ENCODE measurements at regions not wholly inside any gene's neighbourhood (a gene's known extent, or its start where the extent isn't known, plus 50 kb on each side); places are given as distances from the start of the nearest gene placed in this dataset.
"Not testable (repeated sequence)": the region's sequence is repeated elsewhere in the genome, so short reads cannot be mapped to it uniquely, and the experiment has no call there.

DNA sequence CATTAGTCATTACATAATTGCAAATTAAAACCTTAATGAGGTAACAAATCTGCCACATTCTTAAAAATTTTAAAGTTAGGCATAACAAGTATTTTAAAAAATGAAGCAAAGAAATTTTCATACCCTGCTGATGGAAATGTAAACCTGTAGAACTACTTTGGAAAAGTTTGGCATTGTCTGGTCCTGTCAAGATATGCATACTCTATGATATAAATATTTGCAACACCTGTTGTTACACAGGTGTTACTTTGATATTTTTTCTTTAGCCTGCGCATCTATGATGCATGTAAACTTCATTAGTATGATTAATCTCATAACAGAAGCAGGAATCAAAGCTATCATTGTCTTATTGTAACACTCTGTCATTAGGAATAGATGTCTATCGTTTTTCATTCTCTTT is 634.3 kb downstream of the TRIB2 start:
- ATAC-seq = no peak
- Mint-ChIP-seq H3K27me3 (no peaks in the 10 kb centered on the region), H3K4me1 (no peaks in the 10 kb centered on the region)

DNA sequence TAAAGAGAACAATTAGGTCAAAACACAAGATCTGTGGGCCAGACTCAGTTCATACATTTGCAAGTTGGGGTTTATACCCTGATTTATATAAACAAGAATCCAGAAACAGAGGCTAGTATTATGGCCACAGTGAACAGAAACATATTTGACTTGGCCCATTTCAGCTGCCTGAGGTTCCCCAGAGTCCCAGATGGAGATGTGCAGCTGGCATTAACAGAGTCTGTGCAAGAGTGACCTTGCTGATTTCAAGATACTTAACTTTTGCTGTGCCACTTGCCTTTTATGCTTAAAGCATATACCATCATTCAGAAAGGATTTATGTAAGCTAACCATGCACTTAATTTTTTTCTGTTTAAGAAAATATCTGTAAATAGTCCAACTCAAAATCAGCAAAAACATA is 636.3 kb downstream of the TRIB2 start:
- H3K4me3 Mint-ChIP-seq = no peak overlapping the region
- no peaks in the 10 kb centered on the region for H3K9me3 Mint-ChIP-seq
- no peaks in the 10 kb centered on the region for H3K4me1 Mint-ChIP-seq
- ATAC-seq = no peak
- H3K27ac Mint-ChIP-seq = no peak overlapping the region
- no peaks in the 10 kb centered on the region for H3K36me3 Mint-ChIP-seq
- H3K27me3 Mint-ChIP-seq = no peaks in the 10 kb centered on the region

More for the DNA sequence above, 634.3 kb downstream of the TRIB2 start:
- Mint-ChIP-seq H3K36me3 (no peaks in the 10 kb centered on the region), H3K4me3 (no peak overlapping the region), H3K9me3 (no peaks in the 10 kb centered on the region), H3K27ac (no peak overlapping the region)

DNA sequence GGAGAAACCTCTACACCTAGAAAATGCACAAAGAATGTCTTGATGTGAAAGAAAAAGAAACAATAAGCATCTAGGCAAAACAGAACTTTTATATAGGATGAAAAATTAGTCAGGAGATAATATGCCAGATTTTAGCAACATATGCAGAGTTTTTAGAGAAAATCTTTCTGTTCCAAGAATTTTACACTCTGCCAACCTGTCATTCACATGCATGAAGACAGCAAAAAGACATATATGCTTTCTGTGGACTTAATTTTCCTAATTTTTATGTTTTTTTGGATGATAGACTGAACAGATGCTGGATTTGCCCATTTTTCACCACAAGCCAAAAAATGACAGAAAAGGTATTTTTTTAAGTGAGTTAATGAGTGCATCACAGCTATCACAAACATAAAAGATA is 637.3 kb downstream of the TRIB2 start:
- ATAC-seq = no peak
- Mint-ChIP-seq H3K27me3 (no peaks in the 10 kb centered on the region), H3K4me1 (no peaks in the 10 kb centered on the region), H3K27ac (no peak overlapping the region), H3K36me3 (no peaks in the 10 kb centered on the region), H3K9me3 (no peaks in the 10 kb centered on the region), H3K4me3 (no peak overlapping the region)

DNA sequence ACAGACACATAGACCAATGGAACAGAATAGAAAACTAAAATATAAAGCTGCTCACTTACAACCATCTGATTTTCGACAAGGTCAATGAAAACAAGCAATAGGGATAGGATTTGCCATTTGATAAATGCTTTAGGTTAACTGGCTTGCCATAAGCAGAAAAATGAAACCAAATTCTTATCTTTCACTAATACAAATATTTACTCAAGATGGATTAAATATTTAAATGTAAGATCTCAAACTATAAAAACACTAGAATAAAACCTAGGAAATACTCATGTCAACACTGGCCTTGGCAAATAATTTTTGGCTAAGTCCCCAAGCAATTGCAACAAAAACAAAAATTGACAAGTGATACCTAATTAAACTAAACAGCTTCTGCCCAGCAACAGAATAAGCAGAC is 665.2 kb downstream of the TRIB2 start:
- ATAC-seq, H3K27ac Mint-ChIP-seq: not testable (repeated sequence)

DNA sequence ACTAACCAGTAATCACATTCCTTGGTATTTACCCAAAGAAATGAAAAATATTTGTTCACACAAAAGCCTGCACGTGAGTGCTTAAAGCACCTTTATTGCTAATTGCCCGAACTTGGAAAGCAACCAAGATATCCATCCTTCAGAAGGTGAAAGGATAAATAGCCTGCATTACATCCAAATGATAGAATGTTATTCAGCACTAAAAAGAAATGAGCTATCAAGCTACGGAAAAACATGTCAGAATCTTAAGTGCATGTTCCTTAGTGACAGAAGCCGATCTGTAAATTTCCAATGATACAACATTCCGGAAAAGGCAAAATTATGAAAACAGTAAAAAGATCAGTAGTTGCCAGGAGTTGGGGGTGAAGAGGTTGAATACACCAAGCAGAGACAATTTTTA is 672.4 kb downstream of the TRIB2 start:
- H3K27ac Mint-ChIP-seq, H3K27me3 Mint-ChIP-seq, H3K9me3 Mint-ChIP-seq, H3K36me3 Mint-ChIP-seq, H3K4me3 Mint-ChIP-seq, ATAC-seq, H3K4me1 Mint-ChIP-seq: not testable (repeated sequence)

More for the DNA sequence above, 665.2 kb downstream of the TRIB2 start:
- not testable (repeated sequence) for H3K27me3 Mint-ChIP-seq, H3K4me3 Mint-ChIP-seq, H3K36me3 Mint-ChIP-seq, H3K4me1 Mint-ChIP-seq, H3K9me3 Mint-ChIP-seq

DNA sequence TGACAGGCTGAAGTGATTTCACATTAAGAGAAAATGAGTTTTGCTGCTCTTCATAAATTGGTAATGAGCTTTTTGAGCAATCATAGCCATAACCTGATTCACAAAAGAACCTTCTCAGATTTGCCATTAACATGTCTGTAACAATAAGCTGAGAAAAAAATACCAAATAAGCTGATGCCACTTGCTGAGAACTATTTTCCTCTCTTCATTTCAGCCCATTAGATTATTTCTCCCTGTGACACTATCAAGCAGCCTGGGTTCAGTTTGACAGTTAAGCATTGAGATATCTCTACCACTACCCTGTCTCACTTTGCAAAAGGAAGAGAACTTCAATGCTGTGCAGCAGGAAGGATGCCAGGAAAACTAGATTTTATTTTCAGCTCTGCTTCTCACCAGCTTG is 673.9 kb downstream of the TRIB2 start:
- no peak for ATAC-seq
- no peaks in the 10 kb centered on the region for H3K9me3 Mint-ChIP-seq
- H3K36me3 Mint-ChIP-seq = no peaks in the 10 kb centered on the region
- no peaks in the 10 kb centered on the region for H3K4me1 Mint-ChIP-seq
- no peaks in the 10 kb centered on the region for H3K27me3 Mint-ChIP-seq
- H3K4me3 Mint-ChIP-seq = no peak overlapping the region
- H3K27ac Mint-ChIP-seq = no peak overlapping the region

DNA sequence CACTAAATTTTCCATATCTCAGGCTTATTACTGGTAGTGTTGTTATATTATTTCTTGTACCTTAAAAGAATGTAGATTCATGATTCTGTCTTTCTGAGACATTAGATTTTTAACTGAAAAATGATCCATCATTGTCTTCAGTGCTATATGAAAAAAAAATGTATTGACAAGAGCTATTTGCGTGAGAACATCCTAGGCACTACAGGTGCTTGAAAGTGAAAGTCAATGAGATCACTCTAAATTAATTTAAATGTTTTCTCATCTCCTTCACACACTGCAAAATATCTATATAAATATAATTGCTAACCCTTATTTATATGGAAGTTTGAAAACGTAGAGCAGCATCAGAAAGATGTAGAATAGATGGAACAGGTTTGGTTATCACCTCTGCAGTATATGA is 684.6 kb downstream of the TRIB2 start:
- Mint-ChIP-seq H3K4me1 (no peaks in the 10 kb centered on the region), H3K9me3 (peaks cover 17% of the 10 kb centered on the region), H3K36me3 (no peaks in the 10 kb centered on the region), H3K27me3 (no peaks in the 10 kb centered on the region), H3K4me3 (no peak overlapping the region), H3K27ac (no peak overlapping the region)
- no peak for ATAC-seq

DNA sequence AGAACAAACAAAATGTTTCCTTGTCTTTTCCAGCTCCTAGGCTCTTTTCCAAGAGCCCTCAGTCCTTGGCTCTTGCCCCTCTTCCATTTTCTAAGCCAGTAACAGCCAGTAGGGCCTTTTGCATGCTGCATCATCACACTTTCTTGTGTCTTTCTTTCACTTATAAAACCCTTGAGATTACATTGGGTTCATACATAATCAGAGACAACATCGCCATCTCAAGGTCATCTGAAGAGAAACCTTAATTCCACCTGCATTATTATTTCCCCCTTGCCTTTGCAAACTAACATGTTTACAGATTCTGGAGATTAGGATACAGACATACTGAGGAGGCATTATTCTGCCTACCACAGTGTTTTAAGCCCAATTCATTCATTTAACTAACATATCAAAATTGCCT is 697.3 kb downstream of the TRIB2 start:
- H3K27ac Mint-ChIP-seq = no peak overlapping the region
- H3K9me3 Mint-ChIP-seq = peaks cover 13% of the 10 kb centered on the region
- H3K4me3 Mint-ChIP-seq = no peak overlapping the region
- H3K4me1 Mint-ChIP-seq = no peaks in the 10 kb centered on the region
- no peaks in the 10 kb centered on the region for H3K36me3 Mint-ChIP-seq
- H3K27me3 Mint-ChIP-seq = no peaks in the 10 kb centered on the region
- ATAC-seq = no peak

DNA sequence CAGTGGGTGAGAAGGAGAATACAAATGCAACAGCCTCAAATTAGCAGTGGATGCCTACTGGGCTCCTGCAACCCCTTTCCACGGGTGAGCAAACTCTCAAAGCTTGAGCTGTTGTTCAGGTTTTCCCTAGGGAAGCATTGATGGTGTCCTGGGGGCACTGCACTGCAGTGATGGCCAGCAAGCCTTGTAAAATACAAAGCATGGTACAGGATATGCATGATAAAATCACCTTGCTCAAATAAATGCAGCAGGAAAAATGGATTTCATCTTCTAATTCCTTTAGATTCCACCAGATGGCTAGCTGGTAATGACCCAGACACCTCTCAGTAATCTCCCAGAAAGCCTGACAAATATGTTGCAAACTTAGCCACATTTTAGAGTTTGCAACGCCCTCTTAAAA is 698.2 kb downstream of the TRIB2 start:
- Mint-ChIP-seq H3K9me3 (peaks cover 13% of the 10 kb centered on the region), H3K4me1 (no peaks in the 10 kb centered on the region), H3K36me3 (no peaks in the 10 kb centered on the region), H3K27ac (no peak overlapping the region), H3K27me3 (no peaks in the 10 kb centered on the region), H3K4me3 (no peak overlapping the region)
- no peak for ATAC-seq

DNA sequence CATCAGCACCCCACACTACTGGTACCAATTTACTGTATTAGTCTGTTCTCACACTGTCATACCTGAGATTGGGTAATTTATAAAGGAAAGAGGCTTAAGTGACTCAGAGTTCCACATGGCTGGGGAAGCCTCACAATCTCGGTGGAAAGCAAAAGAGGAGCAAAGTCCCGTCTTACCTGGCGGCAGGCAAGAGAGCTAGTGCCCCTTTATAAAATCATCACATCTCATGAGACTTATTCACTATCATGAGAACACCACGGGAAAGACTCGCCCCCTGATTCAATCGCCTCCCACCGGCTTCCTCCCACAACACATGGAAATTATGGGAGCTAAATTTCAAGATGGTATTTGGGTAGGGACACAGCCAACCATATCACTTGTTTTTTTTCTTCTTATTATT is 717.2 kb downstream of the TRIB2 start:
- Mint-ChIP-seq H3K4me1 (no peaks in the 10 kb centered on the region), H3K27ac (no peak overlapping the region), H3K4me3 (no peak overlapping the region), H3K9me3 (peaks cover 10% of the 10 kb centered on the region), H3K27me3 (no peaks in the 10 kb centered on the region), H3K36me3 (no peaks in the 10 kb centered on the region)
- no peak for ATAC-seq

DNA sequence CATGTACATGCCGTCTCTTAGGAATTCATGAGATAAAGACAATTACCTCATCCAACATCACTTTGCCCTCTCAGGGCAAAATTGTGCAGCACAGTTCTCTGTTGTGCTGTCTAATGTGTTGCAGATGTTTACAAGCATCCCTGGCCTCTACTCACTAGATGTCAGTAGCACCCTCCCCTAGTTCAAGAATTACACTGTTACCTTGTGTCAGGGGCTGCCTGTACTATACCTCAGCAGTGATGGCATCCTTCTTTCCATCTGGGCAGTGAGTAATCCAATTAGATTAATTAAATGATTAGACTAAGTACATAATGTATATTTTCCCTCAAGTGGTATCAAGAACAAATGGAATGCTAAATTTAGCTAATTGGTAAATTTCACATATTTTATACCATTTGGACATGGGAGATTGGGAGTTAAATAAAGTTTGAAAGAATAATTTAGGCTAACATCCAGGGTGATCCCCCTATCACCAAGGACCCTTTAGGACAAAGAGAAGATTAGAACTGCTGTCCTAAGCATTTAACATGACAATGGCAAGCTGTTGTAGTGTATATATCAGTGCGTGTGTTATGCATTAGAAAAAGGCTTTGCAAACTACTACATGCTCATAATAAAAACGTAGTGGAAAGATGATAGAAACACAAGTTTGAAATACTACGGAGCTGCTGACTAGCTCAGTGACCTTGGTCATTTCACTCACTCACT is 727.0 kb downstream of the TRIB2 start:
- H3K27me3 Mint-ChIP-seq, H3K9me3 Mint-ChIP-seq, ATAC-seq, H3K36me3 Mint-ChIP-seq, H3K4me3 Mint-ChIP-seq, H3K4me1 Mint-ChIP-seq, H3K27ac Mint-ChIP-seq: not testable (repeated sequence)

DNA sequence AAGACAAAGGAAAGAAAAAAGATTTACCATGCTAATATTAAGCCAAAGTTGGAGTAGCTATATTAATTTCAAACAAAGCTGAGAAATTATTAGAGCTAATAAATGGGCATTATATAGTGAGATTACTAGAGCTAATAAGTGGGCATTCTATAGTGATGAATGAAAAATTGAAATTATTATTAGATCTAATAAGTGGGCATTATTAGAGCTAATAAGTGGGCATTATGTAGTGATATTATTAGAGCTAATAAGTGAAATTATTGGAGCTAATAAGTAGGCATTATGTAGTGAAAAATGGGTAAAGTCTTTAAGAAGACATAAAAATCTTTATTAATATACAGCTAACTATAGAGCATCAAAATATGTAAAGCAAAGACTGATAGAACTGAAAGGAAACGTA is 745.7 kb downstream of the TRIB2 start:
- no peaks in the 10 kb centered on the region for H3K36me3 Mint-ChIP-seq
- no peak for ATAC-seq

DNA sequence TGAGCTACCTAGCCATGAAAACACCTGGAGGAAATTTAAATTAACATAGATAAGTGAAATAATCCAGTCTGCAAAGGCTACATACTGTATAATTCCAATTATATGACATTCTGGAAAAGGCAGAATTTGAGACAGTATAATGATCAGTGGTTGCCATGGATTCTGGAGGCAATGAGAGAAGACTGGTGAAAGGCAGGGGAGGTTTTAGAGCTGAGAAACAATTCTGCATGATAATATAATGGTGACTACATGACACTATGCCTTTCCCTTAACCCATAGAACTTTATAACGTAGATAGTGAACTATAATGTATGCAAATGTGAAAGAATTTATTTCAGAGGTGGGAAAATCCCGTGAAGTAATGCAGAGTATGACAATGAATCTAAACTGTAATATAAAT is 749.3 kb downstream of the TRIB2 start:
- Mint-ChIP-seq H3K4me1 (no peaks in the 10 kb centered on the region), H3K36me3 (no peaks in the 10 kb centered on the region), H3K9me3 (no peaks in the 10 kb centered on the region), H3K4me3 (no peak overlapping the region), H3K27ac (no peak overlapping the region), H3K27me3 (no peaks in the 10 kb centered on the region)
- no peak for ATAC-seq

More for the DNA sequence above, 745.7 kb downstream of the TRIB2 start:
- no peak overlapping the region for H3K27ac Mint-ChIP-seq
- no peaks in the 10 kb centered on the region for H3K27me3 Mint-ChIP-seq
- no peaks in the 10 kb centered on the region for H3K4me1 Mint-ChIP-seq
- H3K9me3 Mint-ChIP-seq = no peaks in the 10 kb centered on the region
- no peak overlapping the region for H3K4me3 Mint-ChIP-seq

DNA sequence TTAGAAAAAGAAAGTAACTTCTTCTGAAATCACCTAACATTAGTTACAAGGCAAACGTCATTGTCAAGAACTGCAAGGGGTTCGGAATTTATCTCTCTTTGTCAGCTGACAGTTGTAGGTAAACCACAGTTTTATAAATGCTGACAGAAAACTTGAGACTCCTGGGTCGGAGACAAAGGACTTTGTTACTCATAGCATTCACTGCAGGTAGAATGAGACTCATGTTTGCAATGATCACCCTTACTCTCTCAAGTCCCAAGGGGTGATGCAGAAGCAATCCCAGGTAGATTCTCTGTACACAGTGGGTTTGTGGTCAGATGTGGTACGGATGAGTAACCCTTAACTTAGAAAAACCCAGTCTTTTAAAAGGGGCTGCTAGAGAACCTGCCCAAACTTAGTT is 757.8 kb downstream of the TRIB2 start:
- Mint-ChIP-seq H3K27me3 (no peaks in the 10 kb centered on the region), H3K4me3 (no peak overlapping the region), H3K4me1 (no peaks in the 10 kb centered on the region), H3K9me3 (no peaks in the 10 kb centered on the region), H3K27ac (no peak overlapping the region), H3K36me3 (no peaks in the 10 kb centered on the region)
- no peak for ATAC-seq

DNA sequence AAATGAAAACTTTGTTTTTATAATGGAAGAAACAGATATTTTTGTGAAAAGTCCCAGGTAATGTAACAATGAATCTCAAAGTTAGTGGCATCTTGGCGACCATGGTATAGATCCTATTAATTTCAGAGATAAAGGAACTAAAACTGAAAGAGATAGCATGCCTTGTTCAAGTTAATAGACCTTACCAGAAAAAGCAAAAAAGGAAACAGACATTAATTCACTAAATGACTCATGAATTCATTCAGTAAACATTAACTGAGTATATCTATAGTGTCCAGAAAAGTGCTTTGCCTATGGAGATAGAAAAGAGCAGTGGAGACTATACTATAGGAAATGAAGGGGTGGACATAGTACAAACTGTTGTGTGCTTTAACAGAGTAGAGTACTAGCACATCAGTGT is 763.3 kb downstream of the TRIB2 start:
- Mint-ChIP-seq H3K36me3 (no peaks in the 10 kb centered on the region), H3K4me1 (no peaks in the 10 kb centered on the region), H3K9me3 (no peaks in the 10 kb centered on the region), H3K4me3 (no peak overlapping the region), H3K27ac (no peak overlapping the region), H3K27me3 (no peaks in the 10 kb centered on the region)
- ATAC-seq = no peak

DNA sequence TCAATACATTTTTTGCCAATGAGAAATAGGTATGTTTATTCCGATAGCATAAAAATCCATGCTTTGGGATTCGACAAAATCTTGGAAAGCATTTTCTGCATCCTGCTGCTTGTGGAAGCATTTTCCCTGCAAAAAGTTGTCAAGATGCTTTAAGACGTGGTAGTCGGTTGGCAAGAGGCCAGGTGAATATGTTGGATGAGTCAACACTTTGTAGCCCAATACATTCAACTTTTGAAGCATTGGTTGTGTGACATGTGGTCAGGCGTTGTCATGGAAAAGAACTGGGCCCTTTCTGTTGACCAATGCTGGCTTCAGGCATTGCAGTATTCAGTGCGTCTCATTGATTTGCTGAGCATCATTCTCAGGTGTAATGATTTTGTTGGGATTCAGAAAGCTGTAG is 764.5 kb downstream of the TRIB2 start:
- Mint-ChIP-seq H3K27ac (no peak overlapping the region), H3K27me3 (no peaks in the 10 kb centered on the region), H3K4me1 (no peaks in the 10 kb centered on the region), H3K36me3 (no peaks in the 10 kb centered on the region), H3K9me3 (no peaks in the 10 kb centered on the region), H3K4me3 (no peak overlapping the region)
- ATAC-seq = no peak

DNA sequence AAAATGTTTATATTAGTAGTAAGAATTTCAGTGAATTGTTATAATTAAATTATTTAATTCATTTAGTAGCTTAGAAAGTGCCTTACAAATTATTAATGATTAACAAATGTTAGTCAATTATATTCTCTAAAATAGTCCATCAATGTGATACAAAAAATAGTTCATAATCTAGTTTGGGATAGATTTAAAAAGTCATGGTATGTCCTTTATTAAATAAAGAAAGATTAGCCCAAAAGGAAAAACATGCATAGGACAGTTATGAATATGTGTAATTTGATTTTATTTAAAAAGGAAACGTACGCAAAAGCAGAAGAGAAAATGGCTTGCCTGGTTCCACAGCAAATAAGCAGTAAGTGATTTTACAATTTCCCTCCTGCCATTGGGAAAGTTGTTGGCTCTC is 768.5 kb downstream of the TRIB2 start:
- H3K4me3 Mint-ChIP-seq = no peak overlapping the region
- ATAC-seq = no peak
- H3K36me3 Mint-ChIP-seq = no peaks in the 10 kb centered on the region
- no peaks in the 10 kb centered on the region for H3K9me3 Mint-ChIP-seq
- H3K27me3 Mint-ChIP-seq = no peaks in the 10 kb centered on the region
- H3K4me1 Mint-ChIP-seq = no peaks in the 10 kb centered on the region
- H3K27ac Mint-ChIP-seq = no peak overlapping the region

All from stimulated activated memory B cell treated with anti-CD40 and anti-IgM and Interleukin-4, amounts not matched to agents 10 μg/mL and 1 μg/mL and 100 μg/mL, for 72 hours (primary cell).